Left ventricle myocardium inferior (tissue), 1 donor: ENCODE measurements at regions not wholly inside any gene's neighbourhood (a gene's known extent, or its start where the extent isn't known, plus 50 kb on each side); places are given as distances from the start of the nearest gene placed in this dataset.

ENCODE experiments used
- DNase-seq: peaks from one replicate; pipeline ENCODE4 v3.0.0-alpha.2; 2020
- H3K27ac ChIP-seq: fragments of 200-600 bp; replicated peaks from 2 replicates; pipeline ENCODE4 v1.8.0; 2021
- H3K27me3 ChIP-seq: fragments of 200-600 bp; 2 replicates; pipeline ENCODE4 v1.8.0; 2021; ENCODE audit warnings: low read depth
- H3K36me3 ChIP-seq: fragments of 200-600 bp; 2 replicates; pipeline ENCODE4 v1.8.0; 2021
- H3K4me1 ChIP-seq: fragments of 200-600 bp; 2 replicates; pipeline ENCODE4 v1.8.0; 2021
- H3K4me3 ChIP-seq: fragments of 200-600 bp; 2 replicates; pipeline ENCODE4 v1.8.0; 2021; ENCODE audit warnings: mild to moderate bottlenecking, moderate library complexity
- H3K9me3 ChIP-seq: fragments of 200-600 bp; replicated peaks from 2 replicates; pipeline ENCODE4 v1.8.0; 2021
- CTCF ChIP-seq: fragments of 200-600 bp; IDR thresholded peaks from 2 replicates; pipeline ENCODE4 v1.8.0; 2021; ENCODE audit warnings: antibody characterized with exemption, mild to moderate bottlenecking, borderline replicate concordance
- intact Hi-C: fragments of 100-400 bp; cut with micrococcal nuclease; formaldehyde crosslinking; loops from one replicate; pipeline ENCODE4 v1.11.0; 2022
- donor health status: DM: no; HTN: yes; CAD: no; lungs with severe emphysema.

- intact Hi-C loops: no loop called here
- Histone ChIP-seq H3K4me1 (peaks cover 17% of the 10 kb centered on the region), H3K36me3 (no peaks in the 10 kb centered on the region), H3K27ac (no peak overlapping the region), H3K9me3 (no peaks in the 10 kb centered on the region), H3K27me3 (no peaks in the 10 kb centered on the region), H3K4me3 (no peak overlapping the region)
- no peak for DNase-seq
- TF ChIP-seq CTCF: no peak
These were observed 79.4 kb upstream of the FOXN2 start for GRCh38 chr2:48235076-48235475.

DNA sequence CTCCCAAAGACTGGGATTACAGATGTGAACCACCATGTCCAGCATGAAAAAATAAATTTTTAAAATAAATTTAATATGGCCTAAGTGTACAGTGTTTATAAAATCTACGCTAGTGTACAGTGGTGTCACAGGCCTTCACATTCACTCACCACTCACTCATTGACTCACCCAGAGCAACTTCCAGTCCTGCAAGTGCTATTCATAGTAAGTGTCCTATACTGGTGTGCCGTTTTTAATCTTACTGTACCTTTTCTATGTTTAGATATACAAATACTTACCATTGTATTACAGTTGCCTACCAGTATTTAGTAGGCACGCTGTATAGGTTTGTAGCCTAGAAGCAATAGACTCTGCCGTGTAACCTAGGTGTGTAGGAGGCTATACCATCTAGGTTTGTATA lies 76.1 kb upstream of the FOXN2 start:
- H3K27me3 ChIP-seq: no peaks in the 10 kb centered on the region
- H3K4me3 ChIP-seq: no peak overlapping the region
- H3K27ac ChIP-seq: no peak overlapping the region
- peaks cover 17% of the 10 kb centered on the region for H3K4me1 ChIP-seq
- no peaks in the 10 kb centered on the region for H3K36me3 ChIP-seq
- no peak for TF ChIP-seq CTCF
- DNase-seq: no peak
- no peaks in the 10 kb centered on the region for H3K9me3 ChIP-seq
- intact Hi-C loops: no loop called here

- H3K4me1 ChIP-seq: peaks cover 17% of the 10 kb centered on the region
- intact Hi-C loops: no loop called here
- H3K27me3 ChIP-seq: no peaks in the 10 kb centered on the region
- H3K9me3 ChIP-seq: no peaks in the 10 kb centered on the region
- H3K27ac ChIP-seq: no peak overlapping the region
- TF ChIP-seq CTCF: no peak
- H3K36me3 ChIP-seq: no peaks in the 10 kb centered on the region
- DNase-seq: no peak
- no peak overlapping the region for H3K4me3 ChIP-seq
These were observed 73.6 kb upstream of the FOXN2 start for GRCh38 chr2:48240912-48241311.

- Histone ChIP-seq H3K27me3 (no peaks in the 10 kb centered on the region), H3K4me1 (peaks cover 38% of the 10 kb centered on the region), H3K4me3 (no peak overlapping the region), H3K27ac (no peak overlapping the region), H3K9me3 (no peaks in the 10 kb centered on the region), H3K36me3 (no peaks in the 10 kb centered on the region)
- DNase-seq: no peak
- TF ChIP-seq CTCF: no peak
- intact Hi-C loops: no loop called here
These were observed 67.3 kb upstream of the FOXN2 start for GRCh38 chr2:48247206-48247605.

GRCh38 chr2:48248251-48248933 lies 66.1 kb upstream of the FOXN2 start:
- peak overlapping the region; percentile 68 for H3K27ac ChIP-seq

More at GRCh38 chr2:48248251-48248933, 66.1 kb upstream of the FOXN2 start:
- no peak for DNase-seq
- Histone ChIP-seq H3K9me3 (no peaks in the 10 kb centered on the region), H3K27me3 (no peaks in the 10 kb centered on the region), H3K36me3 (no peaks in the 10 kb centered on the region), H3K4me3 (peak overlapping the region; percentile 0), H3K4me1 (peaks cover 38% of the 10 kb centered on the region)
- intact Hi-C loops: no loop called here
- no peak for TF ChIP-seq CTCF
